LoVo (cell line): ENCODE measurements at regions not wholly inside any gene's neighbourhood (a gene's known extent, or its start where the extent isn't known, plus 50 kb on each side); places are given as distances from the start of the nearest gene placed in this dataset.
A peak's percentile ranks its signal among the peaks of the same experiment; 100 is the strongest.

Source experiments
- DNase-seq: peaks from one replicate; pipeline ENCODE4 v3.0.0-alpha.2; 2016; ENCODE audit warnings: low spot score

DNA sequence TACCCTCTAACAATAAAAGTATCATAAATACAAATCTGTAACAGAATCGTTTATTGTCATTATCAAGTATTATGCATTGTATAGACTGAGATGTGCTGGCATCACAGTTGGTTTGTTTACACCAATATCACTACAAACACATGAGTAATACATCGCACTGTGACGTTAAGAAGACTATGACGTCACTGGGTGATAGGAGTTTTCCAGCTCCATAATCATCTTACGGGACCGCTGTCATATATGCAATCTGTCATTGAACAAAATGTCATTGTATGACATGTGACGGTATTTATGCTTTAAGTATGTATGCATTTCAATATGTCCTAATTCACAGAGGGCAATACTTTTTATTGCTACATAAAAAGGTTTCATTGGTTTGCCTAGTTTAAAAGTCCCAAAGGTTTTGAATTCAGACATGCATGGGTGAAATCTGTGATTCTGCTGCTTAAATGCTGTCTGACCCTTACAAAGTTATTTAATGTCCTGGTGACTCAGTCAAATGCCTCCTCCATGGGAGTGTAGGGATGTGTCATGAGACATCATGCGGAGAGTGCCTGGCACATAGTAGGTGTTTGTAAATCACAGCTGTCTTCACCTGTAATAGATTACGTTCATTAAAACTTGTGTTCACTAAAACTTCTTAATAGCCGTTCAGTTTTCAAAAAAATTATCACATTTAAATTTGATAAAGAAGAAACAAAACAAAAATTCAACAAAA is 160.7 kb upstream of the PDE10A start:
- no peak for DNase-seq

DNA sequence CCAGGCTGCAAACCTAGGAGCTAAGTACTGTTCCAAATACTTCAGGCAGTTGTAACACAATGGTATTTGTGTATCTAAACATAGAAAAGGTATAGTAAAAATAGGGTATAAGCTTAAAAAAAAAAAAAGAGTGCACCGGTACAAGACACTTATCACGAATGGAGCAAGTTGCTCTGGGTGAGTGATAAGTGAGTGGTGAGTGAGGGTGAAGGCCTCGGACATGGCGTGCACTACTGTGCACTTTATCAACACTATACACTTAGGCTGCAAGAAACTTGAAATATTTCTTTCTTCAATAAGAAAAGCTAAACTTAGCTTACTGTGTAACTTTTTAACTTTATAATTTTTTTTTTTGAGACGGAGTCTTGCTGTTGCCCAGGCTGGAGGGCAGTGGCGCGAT is 159.5 kb upstream of the PDE10A start:
- DNase-seq: no peak

DNA sequence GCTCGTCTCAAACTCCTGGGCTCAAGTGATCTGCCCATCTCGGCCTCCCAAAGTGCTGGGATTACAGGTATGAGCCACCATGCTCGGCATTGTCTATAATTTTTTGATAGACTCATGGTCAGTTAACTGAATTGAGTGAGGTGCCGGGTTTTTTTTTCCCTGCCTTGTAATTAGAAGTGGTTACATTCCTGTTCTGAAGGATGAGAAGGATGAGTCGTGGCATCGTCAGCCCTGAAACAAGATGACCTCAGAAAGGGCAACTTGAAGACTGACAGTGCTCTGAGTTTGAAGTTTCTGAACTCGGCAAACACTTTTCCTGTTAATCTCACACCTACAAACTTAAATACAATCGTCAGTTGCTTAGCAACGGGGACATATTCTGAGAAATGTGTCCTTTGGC is 158.7 kb upstream of the PDE10A start:
- DNase-seq: peak; percentile 2

DNA sequence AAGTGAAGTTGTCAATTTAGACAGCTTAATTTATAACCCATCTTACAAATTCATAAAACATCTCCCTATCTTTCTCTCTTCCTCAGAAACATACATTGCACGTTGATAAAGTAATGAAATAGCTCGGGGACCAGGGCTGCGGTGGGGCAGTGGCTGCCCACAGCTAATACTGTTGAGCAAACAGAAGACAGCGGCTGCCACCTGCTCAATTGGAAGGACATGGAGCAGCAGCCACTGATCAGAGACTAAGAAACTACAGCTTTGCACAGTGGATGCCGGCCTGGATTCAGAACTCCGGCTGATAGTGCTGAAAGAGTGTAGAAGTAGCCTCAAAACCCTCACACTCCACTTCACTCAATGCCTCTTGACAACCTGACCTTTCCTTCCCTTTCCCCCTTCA is 157.9 kb upstream of the PDE10A start:
- DNase-seq: no peak

DNA sequence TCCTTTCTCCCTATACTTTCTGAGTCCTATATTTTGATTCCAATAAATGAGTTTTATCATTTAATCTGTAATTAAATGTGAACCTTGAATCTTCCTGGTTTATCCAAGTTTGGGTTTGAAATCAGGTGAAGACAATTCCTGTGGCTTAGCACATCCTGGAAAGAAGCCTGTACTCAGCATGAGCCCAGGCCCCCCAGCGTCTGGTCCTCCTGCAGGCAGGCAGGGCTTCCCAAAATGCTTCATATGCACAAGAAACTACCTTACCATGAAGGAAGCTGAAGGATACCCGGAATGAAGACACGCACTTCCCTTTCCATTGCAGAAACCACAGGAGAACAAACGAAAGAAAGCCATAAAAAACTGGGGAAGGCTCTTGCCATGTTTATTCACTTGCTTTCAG is 157.4 kb upstream of the PDE10A start:
- DNase-seq: no peak

DNA sequence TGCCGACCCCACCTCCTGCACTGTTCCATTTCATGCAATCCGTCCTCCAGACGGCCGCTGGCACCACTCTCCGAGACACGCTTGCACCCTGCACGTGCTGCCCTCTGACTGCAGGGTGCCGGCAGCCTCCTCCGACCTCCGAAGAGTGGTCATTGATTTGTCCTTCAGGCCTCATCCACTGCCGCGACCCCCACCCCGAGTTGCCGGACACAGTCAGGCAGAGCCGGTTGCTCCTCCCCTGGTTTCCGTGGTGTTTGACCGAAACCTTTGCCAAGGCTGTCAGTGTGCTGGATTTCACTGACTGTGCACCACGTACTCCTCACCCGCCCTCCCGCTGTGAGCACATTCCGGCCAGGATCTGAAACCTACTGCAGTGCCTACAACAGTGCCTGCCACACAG is 156.4 kb upstream of the PDE10A start:
- DNase-seq: no peak

DNA sequence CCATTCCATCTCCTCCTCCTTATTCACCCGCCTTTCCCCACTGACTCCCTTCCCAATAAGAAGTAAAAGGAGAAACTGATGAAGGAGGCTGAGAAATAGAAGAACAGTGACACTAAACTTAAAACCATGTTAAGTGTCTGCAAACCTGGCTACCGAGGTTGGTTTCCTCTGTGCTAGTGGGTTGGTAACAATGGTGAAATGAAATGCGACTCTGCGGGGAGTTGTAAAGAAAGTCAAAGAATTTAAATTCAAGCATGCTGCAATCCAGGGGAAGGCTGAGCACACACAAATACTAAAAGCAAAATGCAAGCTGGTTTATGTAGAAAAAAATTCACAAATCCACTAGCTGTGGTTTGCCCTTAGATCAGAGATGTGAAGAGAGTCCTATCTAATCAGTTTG is 155.2 kb upstream of the PDE10A start:
- DNase-seq: no peak

DNA sequence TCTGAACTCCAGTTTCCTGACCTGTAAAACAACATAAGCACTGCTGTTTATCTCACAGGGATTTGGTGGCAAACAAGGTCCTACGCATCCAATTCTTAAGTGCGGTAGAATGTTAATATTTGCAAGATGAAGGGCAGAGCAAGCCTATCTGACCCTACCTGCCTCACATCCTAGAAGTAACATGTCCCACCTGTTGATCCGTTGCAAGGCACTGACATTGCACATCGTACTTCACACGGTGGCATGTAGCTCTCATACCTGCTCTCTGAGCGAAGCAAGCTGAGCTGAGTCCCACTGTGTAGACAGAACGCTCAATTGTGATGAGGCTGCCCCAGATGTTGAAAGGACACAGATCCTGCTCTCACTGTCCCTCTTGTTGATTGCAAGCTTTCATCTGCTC is 154.7 kb upstream of the PDE10A start:
- DNase-seq: no peak

DNA sequence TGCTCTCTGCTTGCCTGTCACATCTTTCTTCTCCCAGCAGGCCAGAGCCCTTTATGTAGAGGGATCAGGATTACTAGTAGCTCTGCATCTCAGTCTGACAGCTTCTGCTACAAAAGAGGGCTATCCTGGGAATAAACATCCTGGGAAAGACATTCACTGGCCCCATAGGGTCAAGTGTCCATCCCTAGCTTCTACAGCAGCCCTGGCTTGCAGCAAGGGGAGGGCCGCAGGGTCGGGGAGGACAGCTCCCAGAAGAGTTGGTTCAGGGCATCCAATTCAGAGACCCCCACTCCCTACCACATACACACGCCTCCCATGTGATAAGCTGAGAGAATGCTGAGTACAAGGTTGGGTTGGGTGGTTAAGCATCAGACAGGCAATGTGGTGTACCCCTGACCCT is 154.1 kb upstream of the PDE10A start:
- DNase-seq: no peak

DNA sequence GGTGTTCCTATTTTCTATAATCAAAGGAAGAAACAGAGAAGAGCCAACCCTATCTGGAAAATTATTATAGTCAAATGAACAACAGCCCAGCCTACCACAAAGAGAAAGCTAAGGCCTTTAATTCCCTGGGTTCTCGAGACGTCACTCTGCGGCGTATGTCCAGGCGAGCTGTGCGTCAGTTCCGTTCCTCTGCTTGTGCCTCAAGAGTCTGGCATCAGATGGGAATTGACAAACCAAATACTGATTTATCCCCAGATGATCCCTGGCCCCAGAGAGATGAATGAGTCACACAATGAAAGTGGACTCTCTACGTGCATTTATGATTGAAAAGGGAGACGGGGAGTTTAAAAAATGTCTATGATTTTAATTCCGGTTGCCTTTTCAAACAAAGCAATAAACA is 151.6 kb upstream of the PDE10A start:
- no peak for DNase-seq

DNA sequence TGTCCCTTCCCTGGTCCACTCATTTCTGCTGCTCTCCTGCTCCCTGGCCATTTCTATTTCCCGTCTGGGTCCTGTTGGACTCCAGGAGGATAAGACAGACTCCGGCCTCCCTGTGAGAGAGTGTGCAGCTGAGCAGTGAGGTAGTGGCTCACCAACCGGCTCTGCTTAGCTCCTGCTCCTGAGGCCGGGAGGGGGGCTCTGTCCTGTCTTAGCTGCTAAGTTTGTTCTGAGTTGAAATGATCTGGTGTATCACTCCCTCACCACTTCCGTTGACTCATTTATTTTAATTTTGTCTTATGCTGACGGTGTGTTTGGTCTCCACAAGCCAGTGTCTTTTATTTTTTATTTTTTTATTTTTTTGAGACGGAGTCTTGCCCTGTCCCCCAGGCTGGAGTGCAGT is 148.5 kb upstream of the PDE10A start:
- no peak for DNase-seq

DNA sequence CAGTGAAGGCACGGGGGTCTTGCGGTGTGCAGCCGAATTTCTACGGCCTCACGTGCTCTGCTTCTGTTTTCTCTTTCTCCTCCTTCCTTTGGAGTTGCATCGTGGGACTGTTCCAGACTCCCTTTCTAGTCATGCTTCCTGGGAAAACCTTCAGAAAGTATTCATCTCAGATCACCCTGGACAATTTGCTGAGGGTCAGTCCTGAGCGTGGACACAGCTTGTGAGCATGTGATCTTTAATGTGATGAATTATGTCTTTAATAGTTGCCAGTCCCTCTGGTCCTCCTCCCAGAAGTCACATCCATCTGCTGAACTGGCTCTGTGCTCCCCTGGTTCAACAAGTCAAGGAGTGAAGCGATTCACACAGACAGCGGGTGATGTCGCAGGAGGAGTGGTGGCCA is 145.0 kb upstream of the PDE10A start:
- DNase-seq: no peak

DNA sequence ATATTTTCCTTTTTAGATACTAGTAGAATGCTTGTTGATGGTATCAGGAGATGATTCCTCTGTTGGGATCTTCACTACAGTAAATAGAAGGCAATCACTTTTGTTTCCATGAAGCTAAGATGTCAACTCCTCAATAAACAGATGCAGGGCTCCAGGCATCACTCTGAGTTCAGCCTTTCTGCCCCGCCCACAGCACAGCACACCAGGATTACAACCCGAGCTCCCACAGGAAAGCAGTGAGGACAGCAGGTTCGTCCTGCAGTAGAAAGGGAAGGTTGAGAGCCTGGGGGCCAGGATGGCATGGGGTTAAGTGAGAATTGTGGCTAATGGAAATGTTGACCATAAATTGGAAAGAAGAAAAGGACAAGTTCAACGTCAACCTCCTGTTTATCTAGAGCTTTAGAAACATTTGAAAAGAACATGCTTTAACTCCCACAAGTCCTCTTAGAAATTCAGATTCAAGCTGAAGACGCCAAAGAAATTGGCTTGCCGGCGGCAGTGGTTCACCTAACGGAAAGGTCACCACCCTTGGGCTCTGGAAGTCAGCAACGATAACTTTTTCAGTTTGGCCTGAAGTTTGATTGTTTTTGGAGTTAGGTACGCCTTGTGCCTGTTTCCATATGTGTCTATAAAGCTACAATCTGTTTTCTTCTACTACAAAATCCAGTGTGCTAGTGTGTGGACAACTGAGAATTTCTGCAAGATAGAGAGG is 144.4 kb upstream of the PDE10A start:
- DNase-seq: no peak

DNA sequence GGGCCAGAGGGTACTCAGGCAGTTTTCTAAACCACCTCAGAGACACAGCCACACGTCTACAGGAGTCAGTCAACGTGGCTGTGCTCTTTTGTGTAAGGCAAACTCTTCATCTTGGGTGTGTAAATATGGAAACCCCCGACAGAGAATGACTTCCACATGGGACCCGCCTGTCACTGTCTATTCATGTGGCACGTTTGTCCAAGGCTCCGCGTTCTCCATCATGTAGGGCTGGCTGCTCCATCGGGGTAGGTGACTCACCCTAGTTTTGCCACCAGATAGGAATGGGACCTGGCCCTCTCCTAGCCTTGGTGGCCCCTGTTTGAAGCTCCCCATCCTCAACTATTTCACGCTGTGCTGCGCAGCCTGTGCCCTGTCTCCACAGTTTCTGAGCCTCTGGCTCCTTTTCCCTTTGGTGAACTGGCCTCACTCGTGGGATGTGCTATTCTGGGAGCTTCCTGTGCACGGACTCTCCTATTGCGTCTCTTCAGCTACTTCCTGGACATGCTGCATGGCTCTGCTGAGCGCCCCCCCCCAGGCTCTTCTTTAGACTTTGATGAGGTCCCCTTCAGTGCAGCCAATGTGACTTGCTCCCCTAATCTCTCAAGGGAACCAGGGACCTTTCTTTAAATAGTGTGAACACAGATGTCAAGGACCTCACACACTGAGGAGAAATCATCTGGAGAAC is 143.2 kb upstream of the PDE10A start:
- no peak for DNase-seq

DNA sequence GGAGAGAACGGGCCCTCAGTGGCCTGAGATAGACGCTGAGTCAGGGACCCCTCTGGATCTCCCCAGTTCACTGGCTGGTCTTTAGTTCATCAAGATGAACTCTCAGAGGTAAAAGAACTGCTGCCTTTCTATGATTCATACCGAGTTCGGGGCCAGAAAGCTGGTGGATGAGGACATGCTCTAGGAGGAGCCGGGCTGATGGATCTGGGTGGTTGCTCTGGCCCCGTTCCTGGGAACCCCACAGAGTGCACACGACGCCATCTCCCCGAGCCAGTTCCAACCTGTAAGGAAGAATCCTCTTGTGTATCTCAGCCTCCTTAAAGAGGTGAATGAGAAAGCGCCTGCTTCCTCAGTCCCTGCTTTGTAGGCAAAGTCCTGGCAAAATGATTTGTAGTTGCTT is 142.6 kb upstream of the PDE10A start:
- no peak for DNase-seq

DNA sequence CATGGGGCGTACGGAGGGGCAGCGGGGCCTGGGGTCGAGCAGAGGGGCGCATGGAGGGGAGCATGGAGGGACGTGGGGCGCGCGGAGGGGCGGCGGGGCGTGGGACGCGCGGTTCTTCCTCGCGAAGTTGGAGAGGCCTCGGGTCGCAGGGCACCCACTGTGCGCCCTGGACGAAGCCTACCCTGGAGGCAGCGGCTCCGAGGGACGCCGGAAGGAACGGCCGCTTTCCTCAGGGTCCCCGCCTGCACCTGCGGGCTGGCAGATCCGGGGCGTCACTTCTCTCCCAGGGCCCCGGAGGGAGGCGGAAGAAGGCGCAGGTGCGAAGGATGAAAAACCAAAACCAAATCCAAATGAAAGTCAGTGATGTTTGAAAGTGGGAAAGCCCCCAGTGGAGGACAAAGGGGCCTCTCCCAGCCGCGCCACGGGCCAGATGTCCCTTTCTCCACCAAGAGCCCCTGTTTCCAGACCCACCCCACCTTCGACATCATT is 142.1 kb upstream of the PDE10A start:
- DNase-seq: no peak

DNA sequence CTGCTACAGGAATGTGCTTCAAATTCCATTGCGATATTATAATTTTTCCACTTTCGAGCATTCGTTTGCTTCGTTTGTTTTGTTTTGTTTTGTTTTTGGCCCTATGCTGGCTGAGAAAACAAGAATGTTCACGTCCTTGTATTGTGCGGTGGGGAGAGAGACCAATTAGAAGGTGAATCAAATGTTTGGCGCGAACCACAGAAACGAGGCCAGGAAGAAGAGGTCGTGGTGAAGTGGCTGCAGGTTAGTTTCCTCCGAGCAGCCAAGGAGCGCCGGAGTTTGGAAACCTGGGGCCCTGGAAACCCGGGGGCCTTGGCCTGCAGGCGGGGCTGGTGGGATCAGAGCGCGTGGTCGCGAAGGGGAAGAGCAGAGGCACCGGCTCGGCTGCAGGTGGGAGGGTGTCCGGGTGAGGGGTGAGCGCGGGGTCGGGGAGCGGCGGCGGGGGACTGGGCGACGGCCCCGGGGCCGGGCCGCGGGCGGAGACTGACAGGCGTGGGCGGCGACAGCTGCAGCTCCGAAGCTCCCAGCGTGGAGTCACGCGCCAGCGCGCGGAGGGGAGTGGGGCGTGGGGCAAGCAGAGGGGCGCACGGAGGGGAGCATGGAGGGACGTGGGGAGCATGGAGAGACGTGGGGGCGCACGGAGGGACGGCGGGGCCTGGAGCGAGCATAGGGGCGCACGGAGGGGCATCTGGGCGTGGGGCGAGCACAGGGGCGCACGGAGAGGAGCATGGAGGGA is 141.5 kb upstream of the PDE10A start:
- no peak for DNase-seq

DNA sequence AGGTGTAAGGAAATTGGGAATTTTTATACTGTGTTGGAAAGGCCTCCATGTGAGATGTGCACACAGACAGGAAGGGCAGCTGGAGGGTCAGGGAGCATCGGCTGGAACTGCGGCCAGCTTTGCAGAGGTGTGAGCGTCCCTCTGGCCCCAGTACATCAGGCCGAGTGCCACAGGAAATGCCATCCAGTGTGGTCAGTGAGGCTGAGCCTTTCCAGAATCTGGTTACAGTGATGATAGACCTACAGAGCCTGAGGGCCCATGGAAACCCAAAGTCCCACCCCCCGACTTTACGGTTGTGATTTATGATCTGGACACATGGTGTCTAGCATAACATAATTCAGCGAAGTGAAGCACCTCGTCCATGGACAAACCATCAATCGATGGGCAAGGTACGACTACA is 137.3 kb upstream of the PDE10A start:
- no peak for DNase-seq

DNA sequence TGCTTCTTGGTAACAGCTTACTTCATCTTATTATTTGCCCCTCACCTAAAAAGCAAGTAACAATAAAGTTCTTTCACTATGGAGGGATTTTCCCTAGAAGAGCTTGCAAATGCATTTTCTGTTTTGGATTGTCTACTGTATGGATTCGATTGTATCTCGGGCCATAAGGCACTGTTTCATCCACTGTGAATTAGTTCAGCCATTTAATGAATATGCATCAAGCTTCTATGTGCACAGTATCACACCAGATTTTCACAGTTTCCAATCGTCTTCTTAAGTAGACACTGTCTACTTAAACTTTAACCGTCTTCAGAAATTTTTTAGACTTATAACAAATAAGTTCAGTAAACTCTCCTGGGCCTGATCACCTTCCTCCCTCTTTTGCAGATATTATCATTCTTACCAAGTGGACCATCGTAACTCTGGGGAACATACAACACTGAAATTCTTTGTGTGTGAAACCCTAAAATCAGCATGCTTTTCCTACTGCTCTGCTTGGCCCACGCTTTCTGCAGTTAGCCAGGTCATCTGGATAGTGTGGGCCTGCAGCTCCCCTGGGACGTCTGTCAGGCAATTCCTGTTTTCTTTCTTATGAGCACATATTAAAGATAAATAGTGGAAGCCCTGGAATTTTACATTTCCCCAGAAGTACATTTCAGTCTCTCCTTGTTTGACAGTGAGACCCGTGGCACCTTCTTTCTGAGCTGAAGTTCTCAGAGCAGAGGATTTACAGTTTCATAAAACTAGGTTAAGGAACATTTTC is 136.5 kb upstream of the PDE10A start:
- DNase-seq: no peak

DNA sequence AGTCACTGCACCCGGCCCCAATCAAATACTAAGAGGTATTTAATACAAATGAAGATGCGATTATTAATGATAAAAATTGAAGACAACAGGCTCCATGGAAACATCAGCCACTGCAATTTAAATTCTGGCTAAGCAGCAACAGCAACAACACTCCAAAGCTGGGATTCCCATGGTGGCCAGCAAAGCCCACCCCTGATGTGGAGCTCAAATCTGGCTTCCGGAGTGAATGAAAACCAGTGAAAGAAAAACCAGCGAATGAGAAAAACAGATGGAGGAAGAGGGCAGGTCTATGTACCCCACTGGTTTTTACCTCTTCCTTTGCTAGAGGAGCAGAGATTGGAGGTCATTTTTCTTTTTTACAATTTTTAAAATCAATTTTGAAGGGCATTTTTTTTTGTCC is 135.9 kb upstream of the PDE10A start:
- no peak for DNase-seq

DNA sequence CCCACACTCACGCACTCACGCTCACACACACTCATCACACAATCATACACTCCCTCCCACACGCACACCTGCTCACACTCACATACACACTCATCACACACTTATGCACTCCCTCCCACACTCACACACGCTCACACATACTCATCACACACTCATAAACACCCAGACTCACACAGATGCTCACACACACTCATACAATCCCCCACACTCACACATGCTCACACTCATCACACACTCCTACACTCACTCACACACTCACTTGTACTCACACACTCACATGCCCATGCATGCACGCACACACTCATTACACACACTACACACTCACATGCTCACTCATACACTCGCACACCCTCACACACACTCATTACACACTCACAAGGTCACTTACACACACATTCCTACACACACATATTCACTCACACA is 131.1 kb upstream of the PDE10A start:
- no peak for DNase-seq

DNA sequence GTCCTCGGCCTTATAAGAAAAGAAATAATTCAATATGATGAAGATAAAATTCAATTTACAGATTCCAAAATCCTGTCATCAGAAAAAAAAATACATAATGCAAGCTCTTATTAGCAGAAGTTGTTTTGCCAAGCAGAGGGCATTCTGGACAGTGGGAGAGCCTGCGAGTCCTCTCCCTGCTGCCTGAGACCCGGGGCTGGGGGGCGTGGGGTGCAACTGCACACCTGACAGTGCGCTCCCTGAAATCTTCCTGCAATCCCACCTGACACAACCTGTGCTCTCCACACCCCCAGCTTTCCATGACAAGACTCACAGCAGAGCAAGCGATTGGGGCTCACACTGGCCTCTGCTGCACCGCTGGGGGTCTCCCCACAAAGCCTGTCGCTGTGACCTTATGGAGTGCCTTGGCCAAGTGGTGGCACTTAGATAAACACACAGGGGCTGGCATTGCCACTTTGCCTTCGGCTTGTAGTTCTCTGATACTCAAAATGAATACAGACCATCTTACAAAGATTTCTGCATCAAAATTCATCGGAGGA is 130.3 kb upstream of the PDE10A start:
- no peak for DNase-seq
